ENCODE measurements at regions not wholly inside any gene's neighbourhood (a gene's known extent, or its start where the extent isn't known, plus 50 kb on each side); places are given as distances from the start of the nearest gene placed in this dataset.

DNA sequence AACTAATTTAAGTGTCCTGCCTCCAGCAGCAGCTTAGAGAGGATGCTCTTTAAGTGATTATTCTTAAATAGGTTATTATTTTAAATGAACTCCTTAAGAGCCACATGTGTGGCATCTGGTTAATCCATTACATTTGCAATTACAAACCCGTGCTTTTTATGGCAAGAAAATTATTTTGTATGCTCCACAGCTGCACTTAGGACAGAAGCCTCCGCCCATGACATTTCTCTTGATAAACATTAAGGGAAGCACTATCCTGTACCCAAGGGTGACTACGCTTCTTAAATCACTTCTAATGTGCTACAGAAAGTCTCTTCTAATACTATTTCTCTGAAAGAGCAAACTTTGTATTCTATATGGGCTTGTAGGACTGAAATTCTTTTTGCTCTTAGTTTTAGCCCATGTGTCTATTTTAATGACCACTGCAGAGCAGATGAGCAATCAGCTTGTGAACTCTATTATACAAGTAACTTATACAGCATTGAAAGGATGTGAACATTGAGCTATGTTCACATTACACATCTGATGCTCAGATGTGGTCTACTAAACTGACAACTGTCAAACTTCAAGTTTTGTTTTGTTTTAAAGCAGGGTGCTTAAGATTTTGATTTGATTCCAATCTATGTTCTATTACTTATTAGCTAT is 223.4 kb downstream of the COX7C start:
- H3K27ac ChIP-seq (replicated peaks), result no peak overlapping the region
- no peak for DNase-seq (ENCODE audit: low read depth in 1 of 2, low spot score in 1 of 2)
- H3K27me3 ChIP-seq (ENCODE audit: insufficient read depth, poor library complexity, severe bottlenecking), result no peaks in the 10 kb centered on the region
- H3K4me3 ChIP-seq (replicated peaks; ENCODE audit: insufficient read depth, low read length), result no peak overlapping the region
- TF ChIP-seq GABPA (IDR thresholded peaks at IDR 0.05; ENCODE audit: low read depth) (no peak), SPI1 (IDR thresholded peaks at IDR 0.05; ENCODE audit: borderline replicate concordance, low read depth) (no peak), POLR2AphosphoS5 (IDR thresholded peaks at IDR 0.05; ENCODE audit: low read depth) (no peak)
- TF ChIP-seq, protein P1, sequence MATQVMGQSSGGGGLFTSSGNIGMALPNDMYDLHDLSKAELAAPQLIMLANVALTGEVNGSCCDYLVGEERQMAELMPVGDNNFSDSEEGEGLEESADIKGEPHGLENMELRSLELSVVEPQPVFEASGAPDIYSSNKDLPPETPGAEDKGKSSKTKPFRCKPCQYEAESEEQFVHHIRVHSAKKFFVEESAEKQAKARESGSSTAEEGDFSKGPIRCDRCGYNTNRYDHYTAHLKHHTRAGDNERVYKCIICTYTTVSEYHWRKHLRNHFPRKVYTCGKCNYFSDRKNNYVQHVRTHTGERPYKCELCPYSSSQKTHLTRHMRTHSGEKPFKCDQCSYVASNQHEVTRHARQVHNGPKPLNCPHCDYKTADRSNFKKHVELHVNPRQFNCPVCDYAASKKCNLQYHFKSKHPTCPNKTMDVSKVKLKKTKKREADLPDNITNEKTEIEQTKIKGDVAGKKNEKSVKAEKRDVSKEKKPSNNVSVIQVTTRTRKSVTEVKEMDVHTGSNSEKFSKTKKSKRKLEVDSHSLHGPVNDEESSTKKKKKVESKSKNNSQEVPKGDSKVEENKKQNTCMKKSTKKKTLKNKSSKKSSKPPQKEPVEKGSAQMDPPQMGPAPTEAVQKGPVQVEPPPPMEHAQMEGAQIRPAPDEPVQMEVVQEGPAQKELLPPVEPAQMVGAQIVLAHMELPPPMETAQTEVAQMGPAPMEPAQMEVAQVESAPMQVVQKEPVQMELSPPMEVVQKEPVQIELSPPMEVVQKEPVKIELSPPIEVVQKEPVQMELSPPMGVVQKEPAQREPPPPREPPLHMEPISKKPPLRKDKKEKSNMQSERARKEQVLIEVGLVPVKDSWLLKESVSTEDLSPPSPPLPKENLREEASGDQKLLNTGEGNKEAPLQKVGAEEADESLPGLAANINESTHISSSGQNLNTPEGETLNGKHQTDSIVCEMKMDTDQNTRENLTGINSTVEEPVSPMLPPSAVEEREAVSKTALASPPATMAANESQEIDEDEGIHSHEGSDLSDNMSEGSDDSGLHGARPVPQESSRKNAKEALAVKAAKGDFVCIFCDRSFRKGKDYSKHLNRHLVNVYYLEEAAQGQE (IDR thresholded peaks at IDR 0.05; ENCODE audit: insufficient replicate concordance, low read depth), result no peak
- TF ChIP-seq, protein P2, sequence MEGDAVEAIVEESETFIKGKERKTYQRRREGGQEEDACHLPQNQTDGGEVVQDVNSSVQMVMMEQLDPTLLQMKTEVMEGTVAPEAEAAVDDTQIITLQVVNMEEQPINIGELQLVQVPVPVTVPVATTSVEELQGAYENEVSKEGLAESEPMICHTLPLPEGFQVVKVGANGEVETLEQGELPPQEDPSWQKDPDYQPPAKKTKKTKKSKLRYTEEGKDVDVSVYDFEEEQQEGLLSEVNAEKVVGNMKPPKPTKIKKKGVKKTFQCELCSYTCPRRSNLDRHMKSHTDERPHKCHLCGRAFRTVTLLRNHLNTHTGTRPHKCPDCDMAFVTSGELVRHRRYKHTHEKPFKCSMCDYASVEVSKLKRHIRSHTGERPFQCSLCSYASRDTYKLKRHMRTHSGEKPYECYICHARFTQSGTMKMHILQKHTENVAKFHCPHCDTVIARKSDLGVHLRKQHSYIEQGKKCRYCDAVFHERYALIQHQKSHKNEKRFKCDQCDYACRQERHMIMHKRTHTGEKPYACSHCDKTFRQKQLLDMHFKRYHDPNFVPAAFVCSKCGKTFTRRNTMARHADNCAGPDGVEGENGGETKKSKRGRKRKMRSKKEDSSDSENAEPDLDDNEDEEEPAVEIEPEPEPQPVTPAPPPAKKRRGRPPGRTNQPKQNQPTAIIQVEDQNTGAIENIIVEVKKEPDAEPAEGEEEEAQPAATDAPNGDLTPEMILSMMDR (IDR thresholded peaks at IDR 0.05; ENCODE audit: insufficient read depth, low read length), result no peak

DNA sequence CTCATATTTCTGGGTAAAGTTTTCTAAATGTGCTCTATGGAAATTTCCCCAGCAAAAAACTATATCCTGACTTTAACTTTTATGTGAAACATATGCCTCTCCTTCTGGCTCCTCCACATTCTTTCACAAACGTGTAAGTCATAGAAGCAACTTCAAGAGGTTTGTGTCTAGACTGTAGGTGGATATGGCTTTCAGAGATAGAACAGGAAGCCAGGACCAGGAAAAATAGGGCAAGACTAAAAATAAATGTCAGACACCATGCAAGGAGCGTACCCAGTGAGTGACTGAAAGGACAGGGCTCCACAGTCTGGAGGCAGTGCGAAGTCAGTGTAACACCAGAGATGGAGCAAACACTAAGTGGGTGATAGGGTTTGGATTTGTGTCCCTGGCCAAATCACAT is 240.7 kb downstream of the COX7C start:
- no peak for TF ChIP-seq GABPA (IDR thresholded peaks at IDR 0.05; ENCODE audit: low read depth)
- TF ChIP-seq, protein P1 (IDR thresholded peaks at IDR 0.05; ENCODE audit: insufficient replicate concordance, low read depth), result no peak
- TF ChIP-seq, protein P2 (IDR thresholded peaks at IDR 0.05; ENCODE audit: insufficient read depth, low read length), result no peak
- no peak for TF ChIP-seq SPI1 (IDR thresholded peaks at IDR 0.05; ENCODE audit: borderline replicate concordance, low read depth)
- no peak for TF ChIP-seq POLR2AphosphoS5 (IDR thresholded peaks at IDR 0.05; ENCODE audit: low read depth)
- no peak overlapping the region for H3K4me3 ChIP-seq (replicated peaks; ENCODE audit: insufficient read depth, low read length)
- H3K27ac ChIP-seq (replicated peaks), result no peak overlapping the region
- no peak for DNase-seq (ENCODE audit: low read depth in 1 of 2, low spot score in 1 of 2)
- no peaks in the 10 kb centered on the region for H3K27me3 ChIP-seq (ENCODE audit: insufficient read depth, poor library complexity, severe bottlenecking)

DNA sequence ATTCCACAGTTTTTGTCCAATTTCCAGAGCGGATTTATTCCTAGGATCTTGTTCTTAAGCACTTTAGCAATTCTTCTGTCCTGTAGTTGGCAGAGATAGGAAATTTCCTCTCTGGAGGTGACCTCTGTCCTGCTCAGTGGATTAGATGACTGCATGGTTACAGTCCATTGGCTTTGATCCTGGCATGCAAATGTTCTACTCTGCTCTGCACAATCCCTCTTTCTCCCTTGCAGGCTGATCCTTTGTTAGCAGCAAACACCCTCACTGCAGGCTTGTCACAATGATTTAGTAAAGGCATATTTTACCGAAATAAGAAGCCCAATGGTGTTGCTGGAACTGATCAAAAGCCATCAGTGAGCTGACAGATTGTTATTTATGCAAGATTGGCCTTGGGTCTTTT is 243.8 kb downstream of the COX7C start:
- Histone ChIP-seq H3K4me3 (replicated peaks; ENCODE audit: insufficient read depth, low read length) (no peak overlapping the region), H3K27me3 (ENCODE audit: insufficient read depth, poor library complexity, severe bottlenecking) (no peaks in the 10 kb centered on the region), H3K27ac (replicated peaks) (no peak overlapping the region)
- DNase-seq (ENCODE audit: low read depth in 1 of 2, low spot score in 1 of 2), result no peak
- TF ChIP-seq, protein P1 (IDR thresholded peaks at IDR 0.05; ENCODE audit: insufficient replicate concordance, low read depth), result no peak
- TF ChIP-seq, protein P2 (IDR thresholded peaks at IDR 0.05; ENCODE audit: insufficient read depth, low read length), result no peak
- no peak for TF ChIP-seq GABPA (IDR thresholded peaks at IDR 0.05; ENCODE audit: low read depth)
- no peak for TF ChIP-seq SPI1 (IDR thresholded peaks at IDR 0.05; ENCODE audit: borderline replicate concordance, low read depth)
- no peak for TF ChIP-seq POLR2AphosphoS5 (IDR thresholded peaks at IDR 0.05; ENCODE audit: low read depth)

All from HL-60 (cell line).